OCI-LY1 (cell line): ENCODE measurements at regions not wholly inside any gene's neighbourhood (a gene's known extent, or its start where the extent isn't known, plus 50 kb on each side); places are given as distances from the start of the nearest gene placed in this dataset.

Source experiments
- H2AFZ ChIP-seq: fragments of 200-600 bp; sonication (generic), shearing (Covaris generic); 2 replicates; pipeline ENCODE4 v1.6.0; 2014; ENCODE audit warnings: antibody characterized with exemption, mild to moderate bottlenecking, low read length
- H3F3A ChIP-seq: fragments of 200-600 bp; sonication (generic), shearing (Covaris generic); 2 replicates; pipeline ENCODE4 v1.6.0; 2014; ENCODE audit warnings: mild to moderate bottlenecking, antibody characterized with exemption, low read length, moderate library complexity; ENCODE audit not compliant: insufficient read depth
- H3K27ac ChIP-seq: fragments of 200-600 bp; sonication (generic); 2 replicates; pipeline ENCODE4 v1.5.1; 2014; ENCODE audit warnings: low read length, mixed run types, mild to moderate bottlenecking, low read depth; ENCODE audit not compliant: poor library complexity, severe bottlenecking
- H3K27me3 ChIP-seq: fragments of 200-600 bp; sonication (generic); 2 replicates; pipeline ENCODE4 v1.6.0; 2014; ENCODE audit warnings: antibody characterized with exemption, mild to moderate bottlenecking, low read length, moderate library complexity; ENCODE audit not compliant: insufficient read depth
- H3K36me3 ChIP-seq: fragments of 200-600 bp; sonication (generic); 2 replicates; pipeline ENCODE4 v1.6.1; 2014; ENCODE audit warnings: mild to moderate bottlenecking, antibody characterized with exemption, low read length, moderate library complexity, mixed read lengths; ENCODE audit not compliant: insufficient read depth
- H3K4me1 ChIP-seq: fragments of 200-600 bp; sonication (generic); 2 replicates; pipeline ENCODE4 v1.5.1; 2014; ENCODE audit warnings: mild to moderate bottlenecking, low read length, moderate library complexity; ENCODE audit not compliant: insufficient read depth, severe bottlenecking
- H3K4me2 ChIP-seq: fragments of 200-600 bp; sonication (generic), shearing (Covaris generic); 2 replicates; pipeline ENCODE4 v1.6.1; 2014; ENCODE audit warnings: low read length
- H3K4me3 ChIP-seq: fragments of 200-600 bp; sonication (generic); 2 replicates; pipeline ENCODE4 v1.5.1; 2014; ENCODE audit warnings: low read length, low read depth, mild to moderate bottlenecking, mixed read lengths; ENCODE audit not compliant: poor library complexity, severe bottlenecking
- H3K79me2 ChIP-seq: fragments of 200-600 bp; shearing (Covaris generic); 2 replicates; pipeline ENCODE4 v1.6.1; 2016; ENCODE audit warnings: mixed run types, low read length, mixed read lengths; ENCODE audit not compliant: insufficient read depth
- H3K9ac ChIP-seq: fragments of 200-600 bp; sonication (generic), shearing (Covaris generic); 2 replicates; pipeline ENCODE4 v1.6.1; 2014; ENCODE audit warnings: mild to moderate bottlenecking, low read length, mixed read lengths
- H3K9me2 ChIP-seq: fragments of 200-600 bp; sonication (generic), shearing (Covaris generic); 2 replicates; pipeline ENCODE4 v1.6.1; 2014; ENCODE audit warnings: low read depth, mild to moderate bottlenecking, low read length, mixed read lengths
- H3K9me3 ChIP-seq: fragments of 200-600 bp; shearing (Covaris generic); 2 replicates; pipeline ENCODE4 v1.6.1; 2014; ENCODE audit warnings: low read length, mixed read lengths
- H4K20me1 ChIP-seq: fragments of 200-600 bp; sonication (generic), shearing (Covaris generic); 2 replicates; pipeline ENCODE4 v1.6.0; 2016; ENCODE audit warnings: mild to moderate bottlenecking, low read length; ENCODE audit not compliant: insufficient read depth
- EZH2 ChIP-seq: fragments of 200-600 bp; sonication (generic), shearing (Covaris generic); IDR thresholded peaks from 2 replicates; pipeline ENCODE4 v1.8.0; 2017; ENCODE audit warnings: borderline replicate concordance, mixed run types, mild to moderate bottlenecking, antibody characterized with exemption, low read length, moderate library complexity, mixed read lengths
- TF ChIP-seq, protein P1 (sequence below): fragments of 200-600 bp; sonication (generic), shearing (Covaris generic); IDR thresholded peaks from 2 replicates; pipeline ENCODE4 v1.5.1; 2017; ENCODE audit warnings: mild to moderate bottlenecking, antibody characterized with exemption, low read length, moderate library complexity, mixed read lengths

DNA sequence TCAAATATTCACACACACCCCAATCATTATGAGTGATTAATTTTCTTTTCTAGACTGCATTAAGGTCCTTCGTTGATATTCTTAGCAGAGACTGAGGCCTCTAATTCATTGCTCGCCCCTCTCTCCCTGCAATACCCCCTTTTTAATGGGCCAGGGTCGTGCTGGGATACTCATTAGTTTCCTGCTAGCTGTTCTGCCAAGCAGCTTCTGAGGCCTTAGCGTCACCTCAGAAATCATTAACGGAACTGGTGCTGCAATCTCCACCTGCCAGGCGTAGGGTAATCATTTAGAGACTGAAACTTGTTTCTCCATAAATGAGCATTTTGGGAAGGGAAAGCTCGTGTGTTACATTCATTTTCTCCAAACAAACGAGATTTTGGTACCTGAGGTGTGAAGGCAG lies 1054.7 kb downstream of the GALC start:
- Histone ChIP-seq H3K9ac (no peak overlapping the region), H3K27me3 (no peaks in the 10 kb centered on the region), H2AFZ (no peak overlapping the region), H3F3A (no peaks in the 10 kb centered on the region), H3K9me2 (no peaks in the 10 kb centered on the region), H4K20me1 (no peaks in the 10 kb centered on the region), H3K36me3 (no peaks in the 10 kb centered on the region), H3K79me2 (no peaks in the 10 kb centered on the region), H3K4me3 (no peak overlapping the region), H3K4me1 (no peaks in the 10 kb centered on the region), H3K4me2 (no peak overlapping the region), H3K9me3 (no peaks in the 10 kb centered on the region), H3K27ac (no peak overlapping the region)
- TF ChIP-seq EZH2, result no peak
- TF ChIP-seq, protein P1, sequence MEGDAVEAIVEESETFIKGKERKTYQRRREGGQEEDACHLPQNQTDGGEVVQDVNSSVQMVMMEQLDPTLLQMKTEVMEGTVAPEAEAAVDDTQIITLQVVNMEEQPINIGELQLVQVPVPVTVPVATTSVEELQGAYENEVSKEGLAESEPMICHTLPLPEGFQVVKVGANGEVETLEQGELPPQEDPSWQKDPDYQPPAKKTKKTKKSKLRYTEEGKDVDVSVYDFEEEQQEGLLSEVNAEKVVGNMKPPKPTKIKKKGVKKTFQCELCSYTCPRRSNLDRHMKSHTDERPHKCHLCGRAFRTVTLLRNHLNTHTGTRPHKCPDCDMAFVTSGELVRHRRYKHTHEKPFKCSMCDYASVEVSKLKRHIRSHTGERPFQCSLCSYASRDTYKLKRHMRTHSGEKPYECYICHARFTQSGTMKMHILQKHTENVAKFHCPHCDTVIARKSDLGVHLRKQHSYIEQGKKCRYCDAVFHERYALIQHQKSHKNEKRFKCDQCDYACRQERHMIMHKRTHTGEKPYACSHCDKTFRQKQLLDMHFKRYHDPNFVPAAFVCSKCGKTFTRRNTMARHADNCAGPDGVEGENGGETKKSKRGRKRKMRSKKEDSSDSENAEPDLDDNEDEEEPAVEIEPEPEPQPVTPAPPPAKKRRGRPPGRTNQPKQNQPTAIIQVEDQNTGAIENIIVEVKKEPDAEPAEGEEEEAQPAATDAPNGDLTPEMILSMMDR, result no peak

DNA sequence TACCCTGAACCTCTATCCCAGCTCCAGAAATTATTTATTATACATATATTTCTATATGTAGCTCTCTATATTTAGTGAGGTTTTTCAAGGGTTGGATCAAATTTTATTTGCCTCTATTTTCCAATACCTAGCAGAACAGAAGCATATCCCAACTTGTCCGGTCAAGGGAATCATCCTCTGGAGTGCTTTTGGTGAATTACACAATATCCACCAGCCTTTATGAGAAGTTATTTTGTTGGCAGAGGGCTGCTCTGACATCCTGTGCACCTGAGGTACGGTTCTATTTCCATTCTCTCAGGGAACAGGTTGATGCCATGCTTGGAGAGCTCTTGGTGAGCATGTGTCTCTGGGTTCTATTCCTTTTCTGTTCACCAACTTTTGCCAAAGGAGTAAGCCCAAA lies 1056.4 kb downstream of the GALC start:
- Histone ChIP-seq H3K4me2 (no peak overlapping the region), H3K9me2 (no peaks in the 10 kb centered on the region), H3K4me1 (no peaks in the 10 kb centered on the region), H3K79me2 (no peaks in the 10 kb centered on the region), H3K27me3 (no peaks in the 10 kb centered on the region), H3K9me3 (no peaks in the 10 kb centered on the region), H3K27ac (no peak overlapping the region), H3K4me3 (no peak overlapping the region), H3F3A (no peaks in the 10 kb centered on the region), H2AFZ (no peak overlapping the region), H3K36me3 (no peaks in the 10 kb centered on the region), H3K9ac (no peak overlapping the region), H4K20me1 (no peaks in the 10 kb centered on the region)
- TF ChIP-seq, protein P1, result no peak
- no peak for TF ChIP-seq EZH2

DNA sequence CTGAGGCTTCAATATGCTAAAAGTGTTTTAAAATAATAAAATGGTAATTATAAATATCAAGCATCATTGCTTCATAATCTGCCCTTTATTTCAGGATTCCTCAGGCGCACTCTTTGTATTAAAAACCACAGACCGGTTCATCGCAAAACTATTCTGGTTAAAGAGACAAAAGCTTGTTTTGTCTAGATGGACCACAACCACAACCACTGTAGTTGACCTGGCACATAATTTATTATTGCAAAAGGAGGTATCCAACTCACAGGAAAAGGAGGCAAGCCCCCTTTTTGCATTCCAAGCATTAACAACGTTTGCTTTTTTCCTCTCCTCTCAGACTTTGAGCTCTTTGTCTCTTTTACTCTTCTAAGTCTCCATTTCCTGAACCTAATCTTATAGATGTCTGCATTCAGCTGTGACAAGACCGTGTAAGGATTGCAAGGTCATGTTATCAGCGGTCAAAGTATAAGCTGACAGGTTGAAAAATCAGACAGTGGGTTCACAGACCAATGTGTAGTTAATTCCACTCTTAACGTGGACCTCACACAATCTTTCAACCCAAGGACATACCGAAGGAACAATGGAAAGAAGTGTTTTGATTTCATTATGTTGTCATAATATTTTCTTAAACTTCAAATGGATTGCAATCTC lies 1057.6 kb downstream of the GALC start:
- Histone ChIP-seq H3K9ac (no peak overlapping the region), H3K36me3 (no peaks in the 10 kb centered on the region), H3K9me2 (no peaks in the 10 kb centered on the region), H3K27ac (no peak overlapping the region), H3K4me2 (no peak overlapping the region), H3F3A (no peaks in the 10 kb centered on the region), H4K20me1 (no peaks in the 10 kb centered on the region), H3K4me3 (no peak overlapping the region), H3K4me1 (no peaks in the 10 kb centered on the region), H3K27me3 (no peaks in the 10 kb centered on the region), H3K9me3 (no peaks in the 10 kb centered on the region), H2AFZ (no peak overlapping the region), H3K79me2 (no peaks in the 10 kb centered on the region)
- TF ChIP-seq, protein P1, result no peak
- TF ChIP-seq EZH2, result no peak
